H54 (cell line): ENCODE measurements at regions not wholly inside any gene's neighbourhood (a gene's known extent, or its start where the extent isn't known, plus 50 kb on each side); places are given as distances from the start of the nearest gene placed in this dataset.

Experiments used
- DNase-seq: peaks from one replicate; pipeline ENCODE4 v3.0.0; 2011; ENCODE audit warnings: low spot score, mixed read lengths; ENCODE audit not compliant: insufficient read length
- FAIRE-seq: peaks from 3 replicates; lab custom pipeline; 2011; peaks lifted over from hg19 to GRCh38; lab: Jason Lieb, UNC
- POLR2A ChIP-seq: IDR thresholded peaks from 2 replicates; pipeline ENCODE4 v1.6.1; 2011; ENCODE audit warnings: low read depth, mild to moderate bottlenecking, low read length

GRCh38 chr2:136205615-136206014 is 87.7 kb upstream of the CXCR4 start:
- DNase-seq (no peak), FAIRE-seq (no peak)
- TF ChIP-seq POLR2A, result no peak

- no peak for TF ChIP-seq POLR2A
- no peak for FAIRE-seq
- DNase-seq, result no peak
Observed at GRCh38 chr2:136204971-136205370, 87.0 kb upstream of the CXCR4 start.

GRCh38 chr2:136195226-136195625 is 77.3 kb upstream of the CXCR4 start:
- FAIRE-seq (no peak), DNase-seq (no peak)
- no peak for TF ChIP-seq POLR2A

GRCh38 chr2:136191041-136191440 is 73.1 kb upstream of the CXCR4 start:
- no peak for FAIRE-seq

GRCh38 chr2:136189221-136189782 is 71.4 kb upstream of the CXCR4 start:
- FAIRE-seq (no peak), DNase-seq (no peak)
- TF ChIP-seq POLR2A, result no peak

More at GRCh38 chr2:136191041-136191440, 73.1 kb upstream of the CXCR4 start:
- DNase-seq, result no peak
- TF ChIP-seq POLR2A, result no peak

- DNase-seq (no peak), FAIRE-seq (no peak)
- no peak for TF ChIP-seq POLR2A
Observed at GRCh38 chr2:136188086-136188485, 70.1 kb upstream of the CXCR4 start.

GRCh38 chr2:136185981-136186776 is 68.2 kb upstream of the CXCR4 start:
- no peak for TF ChIP-seq POLR2A
- no peak for FAIRE-seq
- DNase-seq, result no peak

- DNase-seq (no peak), FAIRE-seq (no peak)
- no peak for TF ChIP-seq POLR2A
Observed at GRCh38 chr2:136183097-136183496, 65.1 kb upstream of the CXCR4 start.

GRCh38 chr2:136182315-136182714 is 64.4 kb upstream of the CXCR4 start:
- FAIRE-seq (no peak), DNase-seq (no peak)
- TF ChIP-seq POLR2A, result no peak

GRCh38 chr2:136179602-136179975 is 61.6 kb upstream of the CXCR4 start:
- no peak for FAIRE-seq
- no peak for TF ChIP-seq POLR2A

GRCh38 chr2:136178941-136179601 is 61.1 kb upstream of the CXCR4 start:
- FAIRE-seq, result no peak
- TF ChIP-seq POLR2A, result no peak
- DNase-seq, result no peak

More at GRCh38 chr2:136179602-136179975, 61.6 kb upstream of the CXCR4 start:
- DNase-seq, result no peak

- DNase-seq (no peak), FAIRE-seq (no peak)
- TF ChIP-seq POLR2A, result no peak
Observed at GRCh38 chr2:136175868-136176267, 57.9 kb upstream of the CXCR4 start.

- FAIRE-seq, result no peak
- TF ChIP-seq POLR2A, result no peak
Observed at GRCh38 chr2:136175466-136175865, 57.5 kb upstream of the CXCR4 start.

GRCh38 chr2:136173126-136173525 is 55.2 kb upstream of the CXCR4 start:
- TF ChIP-seq POLR2A, result no peak
- FAIRE-seq (no peak), DNase-seq (no peak)

More at GRCh38 chr2:136175466-136175865, 57.5 kb upstream of the CXCR4 start:
- no peak for DNase-seq
